Right lobe of liver (tissue), 6 donors: ENCODE measurements at regions not wholly inside any gene's neighbourhood (a gene's known extent, or its start where the extent isn't known, plus 50 kb on each side); places are given as distances from the start of the nearest gene placed in this dataset.

ENCODE experiments used
- ATAC-seq, 4 donors: fragments of 200-7000 bp; cut with Tn5 transposase; one replicate each; pipeline ENCODE4 v1.9.1; 2020; ENCODE audit warnings: mild to moderate bottlenecking in 4 of 4, moderate library complexity in 4 of 4
- DNase-seq, 3 donors: peaks; one replicate each; pipeline ENCODE4 v3.0.0-alpha.2; 2020
- H3K27ac ChIP-seq, 3 donors: fragments of 200-600 bp; one replicate each; pipeline ENCODE4 v1.8.0; 2022
- H3K27me3 ChIP-seq, 2 donors: fragments of 200-600 bp; one replicate each; pipeline ENCODE4 v1.8.0; 2022
- H3K36me3 ChIP-seq, 4 donors: fragments of 200-600 bp; sonication (generic) in 1 of 4; one replicate each; pipeline versions ENCODE4 v1.5.1 to v1.8.0; 2017 to 2022; ENCODE audit warnings: control low read depth in 1 of 4
- H3K4me1 ChIP-seq, 4 donors: fragments of 200-600 bp; sonication (generic) in 1 of 4; one replicate each; pipeline versions ENCODE4 v1.5.1 to v1.8.0; 2017 to 2022; ENCODE audit warnings: control low read depth in 1 of 4
- H3K4me3 ChIP-seq, 3 donors: fragments of 200-600 bp; one replicate each; pipeline ENCODE4 v1.8.0; 2022
- H3K9me3 ChIP-seq, 4 donors: fragments of 200-600 bp; sonication (generic) in 1 of 4; one replicate each; pipeline versions ENCODE4 v1.5.1 to v1.8.0; 2017 to 2022; ENCODE audit warnings: control low read depth in 1 of 4
- POLR2A ChIP-seq: fragments of 450-650 bp; IDR thresholded peaks from one replicate; pipeline ENCODE4 v1.6.1; 2017; ENCODE audit warnings: antibody characterized with exemption, mild to moderate bottlenecking
- WGBS: methylation state at CpG from one replicate; pipeline ENCODE4 v1.1.6; 2018; ENCODE audit warnings: low coverage, low lambda C conversion rate; ENCODE audit not compliant: insufficient coverage; ENCODE audit errors: missing lambda C conversion rate; 5-methylcytosine and 5-hydroxymethylcytosine counted together
- intact Hi-C, 2 donors: fragments of 100-400 bp; cut with DNase I; formaldehyde crosslinking; loops; one replicate each; pipeline versions ENCODE4 v1.11.2 to v1.14.1; 2022
- TF ChIP-seq, protein P1 (sequence below), 4 donors: fragments of 200-600 bp in 3 of 4; fragments of 450-650 bp in 1 of 4; IDR thresholded peaks; one replicate each; pipeline versions ENCODE4 v1.5.1 to v1.8.0; 2016 to 2022; ENCODE audit warnings: antibody characterized with exemption in 4 of 4, mild to moderate bottlenecking in 2 of 4
- donor health status: DM: no; HTN: yes; CAD: no.
- donor health status: DM: no; HTN: no; CAD: no.
- donor health status: DM: no; HTN: no; CAD: no.
- donor health status: DM: no; HTN: yes; CAD: no.
- donor health status: DM: no; HTN: yes; CAD: no.

DNA sequence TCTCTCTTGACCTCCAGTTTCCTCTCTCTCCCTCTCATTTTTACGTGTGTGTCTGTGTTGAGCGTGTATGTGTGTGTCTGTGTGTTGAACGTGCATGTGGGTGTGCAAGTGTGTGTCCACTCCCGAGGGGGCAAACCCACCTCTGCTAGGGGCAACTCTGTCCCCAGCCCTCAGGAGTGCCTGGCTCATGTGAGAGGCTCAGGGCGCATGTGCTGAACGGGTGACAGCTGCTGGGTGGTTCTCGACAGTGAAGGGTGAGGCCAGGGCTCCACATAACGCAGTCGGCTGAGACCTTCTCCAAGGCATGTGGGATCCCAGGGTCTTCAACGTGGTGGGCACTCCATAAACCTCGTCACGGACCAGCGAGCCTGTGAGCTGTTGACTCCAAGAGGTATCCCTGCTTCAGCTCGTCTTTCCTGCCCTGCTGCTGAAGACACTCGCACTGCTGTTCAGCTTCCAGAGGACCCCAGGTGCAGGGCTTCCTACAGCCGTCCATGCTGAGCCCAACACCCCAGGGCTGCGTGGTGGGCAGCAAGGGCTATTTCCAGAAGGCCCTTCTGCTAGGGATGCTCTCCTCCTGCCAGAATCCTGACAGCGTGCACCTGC lies 361.6 kb upstream of the SHH start:
- Histone ChIP-seq H3K4me3 (no peak overlapping the region), H3K27me3 (no peaks in the 10 kb centered on the region), H3K27ac (no peak overlapping the region), H3K9me3 (no peaks in the 10 kb centered on the region), H3K36me3 (no peaks in the 10 kb centered on the region), H3K4me1 (no peaks in the 10 kb centered on the region)
- intact Hi-C loops = no loop called here
- WGBS = 0% methylated on average over 1 of the region's 18 CpGs
- ATAC-seq = no peak
- peak in 1 of 3 donors; percentile 25 for DNase-seq
- TF ChIP-seq, protein P1, sequence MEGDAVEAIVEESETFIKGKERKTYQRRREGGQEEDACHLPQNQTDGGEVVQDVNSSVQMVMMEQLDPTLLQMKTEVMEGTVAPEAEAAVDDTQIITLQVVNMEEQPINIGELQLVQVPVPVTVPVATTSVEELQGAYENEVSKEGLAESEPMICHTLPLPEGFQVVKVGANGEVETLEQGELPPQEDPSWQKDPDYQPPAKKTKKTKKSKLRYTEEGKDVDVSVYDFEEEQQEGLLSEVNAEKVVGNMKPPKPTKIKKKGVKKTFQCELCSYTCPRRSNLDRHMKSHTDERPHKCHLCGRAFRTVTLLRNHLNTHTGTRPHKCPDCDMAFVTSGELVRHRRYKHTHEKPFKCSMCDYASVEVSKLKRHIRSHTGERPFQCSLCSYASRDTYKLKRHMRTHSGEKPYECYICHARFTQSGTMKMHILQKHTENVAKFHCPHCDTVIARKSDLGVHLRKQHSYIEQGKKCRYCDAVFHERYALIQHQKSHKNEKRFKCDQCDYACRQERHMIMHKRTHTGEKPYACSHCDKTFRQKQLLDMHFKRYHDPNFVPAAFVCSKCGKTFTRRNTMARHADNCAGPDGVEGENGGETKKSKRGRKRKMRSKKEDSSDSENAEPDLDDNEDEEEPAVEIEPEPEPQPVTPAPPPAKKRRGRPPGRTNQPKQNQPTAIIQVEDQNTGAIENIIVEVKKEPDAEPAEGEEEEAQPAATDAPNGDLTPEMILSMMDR (IDR thresholded peaks at IDR 0.05) = no peak
- TF ChIP-seq POLR2A = no peak

DNA sequence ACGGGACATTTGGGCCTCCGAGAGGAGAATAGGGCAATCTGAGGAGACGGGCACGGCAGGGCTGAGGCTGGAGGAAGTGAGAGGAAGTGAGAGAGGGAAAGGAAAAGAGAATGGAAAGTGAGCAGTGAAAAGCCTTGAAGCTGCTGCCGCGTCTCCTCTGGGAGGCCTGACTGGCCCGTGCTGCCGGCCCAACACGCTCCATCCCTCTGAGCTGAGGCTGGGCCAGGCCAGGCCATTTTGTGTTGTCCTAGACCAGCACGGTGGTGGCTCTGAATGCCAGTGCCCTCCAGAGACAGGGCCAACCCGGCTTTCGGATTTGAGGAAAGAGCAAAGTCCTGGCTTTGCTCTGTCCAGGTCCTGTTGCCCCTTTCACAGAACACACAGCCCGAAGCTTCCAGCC lies 361.1 kb upstream of the SHH start:
- H3K27ac ChIP-seq = no peak overlapping the region
- no peaks in the 10 kb centered on the region for H3K9me3 ChIP-seq
- WGBS = 47% methylated on average over 4 of the region's 13 CpGs
- no peaks in the 10 kb centered on the region for H3K4me1 ChIP-seq
- no peak overlapping the region for H3K4me3 ChIP-seq
- intact Hi-C loops = no loop called here
- no peak for ATAC-seq
- H3K27me3 ChIP-seq = no peaks in the 10 kb centered on the region
- peak in 1 of 3 donors; percentile 33 for DNase-seq
- TF ChIP-seq, protein P1 (IDR thresholded peaks at IDR 0.05) = no peak
- no peak for TF ChIP-seq POLR2A
- H3K36me3 ChIP-seq = no peaks in the 10 kb centered on the region

DNA sequence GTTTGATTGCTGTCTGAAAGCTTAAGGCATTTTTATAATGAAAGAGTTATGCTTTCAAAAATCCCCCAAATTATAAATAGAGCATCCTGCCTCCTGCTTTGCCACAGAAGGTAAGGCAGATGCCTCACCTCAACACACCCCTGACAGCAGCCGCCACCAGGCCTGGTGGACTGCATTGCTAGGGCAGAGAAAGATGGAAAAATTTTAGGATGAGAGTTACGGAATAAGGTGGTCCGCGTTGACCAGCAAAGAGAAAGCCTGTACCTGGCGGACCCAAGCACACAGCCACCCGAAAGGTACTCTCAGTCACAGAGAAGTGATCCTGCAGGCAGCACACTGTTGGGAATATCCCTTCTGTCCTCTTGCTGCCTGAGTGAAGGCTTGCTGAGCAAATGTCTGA lies 360.4 kb upstream of the SHH start:
- H3K27me3 ChIP-seq = no peaks in the 10 kb centered on the region
- WGBS = 93% methylated on average over 5 of the region's 6 CpGs
- H3K36me3 ChIP-seq = no peaks in the 10 kb centered on the region
- no peak overlapping the region for H3K27ac ChIP-seq
- ATAC-seq (no peak), DNase-seq (no peak)
- no peaks in the 10 kb centered on the region for H3K9me3 ChIP-seq
- intact Hi-C loops = no loop called here
- no peaks in the 10 kb centered on the region for H3K4me1 ChIP-seq
- TF ChIP-seq, protein P1 (IDR thresholded peaks at IDR 0.05) = no peak
- TF ChIP-seq POLR2A = no peak
- H3K4me3 ChIP-seq = no peak overlapping the region

DNA sequence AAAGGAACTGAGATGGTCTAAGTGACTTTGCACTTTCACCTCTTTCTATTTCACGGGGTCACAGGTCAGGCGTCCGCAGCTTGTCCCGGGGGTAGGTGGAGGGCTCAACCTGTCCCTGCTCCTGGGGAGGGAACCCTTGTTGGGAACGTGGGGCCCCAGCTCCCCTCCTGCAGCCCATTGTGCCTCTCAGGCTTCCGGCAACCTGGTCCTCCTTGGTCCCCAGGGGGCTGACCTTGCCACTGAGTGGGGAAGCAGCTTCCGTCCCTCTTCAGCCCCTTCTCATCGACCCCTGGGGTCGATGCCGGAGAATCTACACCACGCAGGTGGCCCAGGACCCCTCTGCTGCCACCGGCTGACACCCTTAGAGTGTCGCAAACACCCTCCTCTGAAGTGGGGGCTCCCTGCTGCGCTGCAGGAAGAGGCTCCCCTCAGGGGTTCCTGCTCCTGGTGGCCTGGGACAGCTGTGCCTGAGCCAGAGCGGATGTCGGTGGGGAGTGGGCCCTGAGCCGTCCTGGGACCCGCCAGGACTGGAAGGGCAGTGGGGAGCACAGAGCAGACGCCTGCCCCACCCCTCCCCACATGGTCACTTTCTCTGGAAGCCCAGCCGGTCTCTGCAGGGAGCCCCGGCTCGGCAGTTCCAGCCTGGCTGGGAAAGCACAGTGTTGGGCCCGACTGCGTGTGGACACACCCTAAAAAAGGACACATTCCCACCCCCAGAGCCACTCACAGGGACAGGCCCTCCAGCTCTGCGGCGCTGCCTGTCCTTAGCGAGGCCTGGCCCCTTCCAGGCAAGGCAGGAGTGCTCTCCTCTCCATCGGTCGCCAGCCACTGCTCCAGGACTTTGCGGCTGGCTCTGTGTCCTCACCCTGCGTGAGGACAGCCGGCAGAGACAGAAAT lies 357.5 kb upstream of the SHH start:
- Histone ChIP-seq H3K27ac (no peak overlapping the region), H3K4me1 (no peaks in the 10 kb centered on the region), H3K36me3 (no peaks in the 10 kb centered on the region), H3K9me3 (no peaks in the 10 kb centered on the region), H3K4me3 (no peak overlapping the region), H3K27me3 (no peaks in the 10 kb centered on the region)
- intact Hi-C loops = no loop called here
- DNase-seq = peak in 1 of 3 donors; percentile 33
- peak in 1 of 4 donors; percentile 19 for ATAC-seq
- 72% methylated on average over 5 of the region's 32 CpGs for WGBS
- no peak for TF ChIP-seq POLR2A
- TF ChIP-seq, protein P1 (IDR thresholded peaks at IDR 0.05) = no peak
